ENCODE measurements at regions not wholly inside any gene's neighbourhood (a gene's known extent, or its start where the extent isn't known, plus 50 kb on each side); places are given as distances from the start of the nearest gene placed in this dataset.

DNA sequence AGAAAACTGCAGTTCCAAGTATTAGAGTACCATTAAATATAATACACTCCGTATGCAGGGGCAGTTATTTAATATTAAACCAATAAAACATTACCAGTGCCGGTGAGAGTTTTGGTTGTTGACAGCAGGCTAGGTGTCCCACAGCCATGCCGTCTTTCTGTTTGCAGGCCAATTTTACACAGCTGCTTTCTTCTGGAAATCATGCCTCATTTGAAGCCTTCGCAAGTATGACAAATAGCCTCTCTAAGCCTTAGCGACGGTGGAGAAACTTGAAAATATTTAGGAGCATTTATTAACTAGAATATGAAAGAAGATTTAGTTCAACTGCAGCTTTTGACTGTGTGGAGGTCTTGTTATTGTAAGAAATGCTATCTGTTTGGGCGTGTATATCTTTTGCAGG is 226.0 kb downstream of the BMP2 start:
- Mint-ChIP-seq H3K4me1 (ENCODE audit: low read depth) (no peaks in the 10 kb centered on the region), H3K27ac (ENCODE audit: unreplicated experiment) (no peak overlapping the region), H3K27me3 (ENCODE audit: low read depth) (peaks cover 2% of the 10 kb centered on the region)

DNA sequence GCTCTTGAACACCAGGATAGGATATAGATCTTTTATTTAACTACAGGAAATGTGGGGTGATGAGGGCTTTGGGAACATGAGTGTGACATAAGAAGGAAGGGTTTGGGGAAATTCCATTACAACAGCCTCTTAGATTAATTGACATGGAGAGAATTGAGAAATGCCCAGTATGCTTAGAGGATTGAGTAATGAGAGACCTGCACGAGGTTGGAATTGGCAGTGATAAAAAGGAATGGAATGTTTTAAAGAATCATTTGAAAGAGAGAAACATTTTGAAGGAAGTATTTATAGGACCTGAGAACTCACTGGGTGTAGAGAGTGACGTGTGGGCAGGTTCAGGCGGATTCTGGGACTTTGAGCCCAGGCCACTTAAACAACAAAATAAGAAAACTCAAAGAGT is 227.0 kb downstream of the BMP2 start:
- H3K4me3 Mint-ChIP-seq (ENCODE audit: unreplicated experiment): no peak overlapping the region
- H3K4me1 Mint-ChIP-seq (ENCODE audit: low read depth): no peaks in the 10 kb centered on the region
- no peak for DNase-seq (ENCODE audit: low spot score)
- H3K36me3 Mint-ChIP-seq (ENCODE audit: low read depth): no peaks in the 10 kb centered on the region
- H3K9me3 Mint-ChIP-seq (ENCODE audit: low read depth): peaks cover 2% of the 10 kb centered on the region
- TF ChIP-seq, protein P1, sequence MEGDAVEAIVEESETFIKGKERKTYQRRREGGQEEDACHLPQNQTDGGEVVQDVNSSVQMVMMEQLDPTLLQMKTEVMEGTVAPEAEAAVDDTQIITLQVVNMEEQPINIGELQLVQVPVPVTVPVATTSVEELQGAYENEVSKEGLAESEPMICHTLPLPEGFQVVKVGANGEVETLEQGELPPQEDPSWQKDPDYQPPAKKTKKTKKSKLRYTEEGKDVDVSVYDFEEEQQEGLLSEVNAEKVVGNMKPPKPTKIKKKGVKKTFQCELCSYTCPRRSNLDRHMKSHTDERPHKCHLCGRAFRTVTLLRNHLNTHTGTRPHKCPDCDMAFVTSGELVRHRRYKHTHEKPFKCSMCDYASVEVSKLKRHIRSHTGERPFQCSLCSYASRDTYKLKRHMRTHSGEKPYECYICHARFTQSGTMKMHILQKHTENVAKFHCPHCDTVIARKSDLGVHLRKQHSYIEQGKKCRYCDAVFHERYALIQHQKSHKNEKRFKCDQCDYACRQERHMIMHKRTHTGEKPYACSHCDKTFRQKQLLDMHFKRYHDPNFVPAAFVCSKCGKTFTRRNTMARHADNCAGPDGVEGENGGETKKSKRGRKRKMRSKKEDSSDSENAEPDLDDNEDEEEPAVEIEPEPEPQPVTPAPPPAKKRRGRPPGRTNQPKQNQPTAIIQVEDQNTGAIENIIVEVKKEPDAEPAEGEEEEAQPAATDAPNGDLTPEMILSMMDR (IDR thresholded peaks at IDR 0.05): no peak
- peaks cover 2% of the 10 kb centered on the region for H3K27me3 Mint-ChIP-seq (ENCODE audit: low read depth)
- H3K27ac Mint-ChIP-seq (ENCODE audit: unreplicated experiment): no peak overlapping the region

More for the DNA sequence above, 226.0 kb downstream of the BMP2 start:
- DNase-seq (ENCODE audit: low spot score): no peak
- H3K36me3 Mint-ChIP-seq (ENCODE audit: low read depth): no peaks in the 10 kb centered on the region
- H3K9me3 Mint-ChIP-seq (ENCODE audit: low read depth): peaks cover 2% of the 10 kb centered on the region
- TF ChIP-seq, protein P1 (IDR thresholded peaks at IDR 0.05): no peak
- no peak overlapping the region for H3K4me3 Mint-ChIP-seq (ENCODE audit: unreplicated experiment)

DNA sequence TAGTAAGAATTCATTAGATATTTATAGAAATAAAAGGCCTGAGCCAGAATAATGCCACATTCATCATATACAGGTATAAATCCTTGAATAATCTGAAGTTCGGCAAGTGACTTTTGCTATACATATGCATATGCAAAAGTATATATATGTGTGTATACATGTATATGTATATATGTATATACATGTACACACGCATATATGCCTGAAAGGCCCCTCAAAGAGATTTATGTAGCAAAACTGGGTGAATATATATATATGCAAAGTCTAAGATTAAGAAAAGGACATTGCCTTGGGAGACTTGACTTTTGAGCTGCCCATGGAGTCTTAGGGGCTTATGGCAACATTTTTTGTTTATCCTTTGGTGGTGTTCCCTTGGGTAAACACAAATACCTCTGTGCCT is 231.4 kb downstream of the BMP2 start:
- TF ChIP-seq, protein P1 (IDR thresholded peaks at IDR 0.05): no peak
- Mint-ChIP-seq H3K4me1 (ENCODE audit: low read depth) (no peaks in the 10 kb centered on the region), H3K27ac (ENCODE audit: unreplicated experiment) (no peak overlapping the region), H3K4me3 (ENCODE audit: unreplicated experiment) (no peak overlapping the region), H3K36me3 (ENCODE audit: low read depth) (no peaks in the 10 kb centered on the region), H3K27me3 (ENCODE audit: low read depth) (no peaks in the 10 kb centered on the region), H3K9me3 (ENCODE audit: low read depth) (no peaks in the 10 kb centered on the region)
- DNase-seq (ENCODE audit: low spot score): no peak

DNA sequence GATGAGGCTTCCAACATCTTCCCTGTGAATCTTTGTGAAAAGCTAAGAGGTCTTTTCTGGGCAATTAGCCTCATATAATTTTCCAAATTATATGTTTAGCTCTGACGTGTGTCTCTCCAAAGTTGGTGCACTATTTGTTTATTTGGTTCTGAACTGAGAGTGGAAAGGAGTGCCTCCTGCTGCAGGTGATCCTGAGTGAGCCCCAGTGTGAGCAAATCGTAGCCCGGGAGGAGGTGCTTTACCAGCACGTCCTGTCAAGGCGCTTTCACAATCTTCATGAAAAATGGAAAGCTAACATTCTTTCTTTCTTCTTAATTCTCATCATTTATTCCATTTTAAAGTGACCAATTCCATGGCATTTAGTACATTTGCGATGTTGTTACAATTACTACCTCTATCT is 231.9 kb downstream of the BMP2 start:
- no peaks in the 10 kb centered on the region for H3K36me3 Mint-ChIP-seq (ENCODE audit: low read depth)
- H3K4me3 Mint-ChIP-seq (ENCODE audit: unreplicated experiment): no peak overlapping the region
- H3K27ac Mint-ChIP-seq (ENCODE audit: unreplicated experiment): no peak overlapping the region
- TF ChIP-seq, protein P1 (IDR thresholded peaks at IDR 0.05): no peak
- no peak for DNase-seq (ENCODE audit: low spot score)
- H3K9me3 Mint-ChIP-seq (ENCODE audit: low read depth): no peaks in the 10 kb centered on the region
- H3K4me1 Mint-ChIP-seq (ENCODE audit: low read depth): no peaks in the 10 kb centered on the region
- H3K27me3 Mint-ChIP-seq (ENCODE audit: low read depth): no peaks in the 10 kb centered on the region

DNA sequence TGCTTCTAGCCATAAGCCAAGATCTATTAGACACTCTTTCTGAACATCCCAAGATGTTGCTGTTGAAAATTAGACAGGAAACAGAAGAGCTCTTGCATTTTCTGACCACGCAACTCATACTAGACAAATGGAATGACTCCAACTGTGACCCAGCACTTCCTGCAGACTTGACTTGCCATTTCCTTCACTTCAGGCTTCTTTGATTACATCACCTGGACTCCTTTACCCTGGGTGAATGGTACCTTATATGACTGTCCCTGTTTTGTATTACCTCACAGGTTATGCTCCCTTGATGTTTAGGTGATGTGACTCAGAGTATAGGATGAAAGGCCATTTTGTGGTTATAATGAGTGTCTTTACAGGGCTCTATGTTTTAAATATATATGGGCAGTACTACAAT is 236.1 kb downstream of the BMP2 start:
- peaks cover 2% of the 10 kb centered on the region for H3K36me3 Mint-ChIP-seq (ENCODE audit: low read depth)
- H3K4me1 Mint-ChIP-seq (ENCODE audit: low read depth): no peaks in the 10 kb centered on the region
- H3K4me3 Mint-ChIP-seq (ENCODE audit: unreplicated experiment): no peak overlapping the region
- H3K9me3 Mint-ChIP-seq (ENCODE audit: low read depth): peaks cover 21% of the 10 kb centered on the region
- H3K27ac Mint-ChIP-seq (ENCODE audit: unreplicated experiment): no peak overlapping the region
- no peaks in the 10 kb centered on the region for H3K27me3 Mint-ChIP-seq (ENCODE audit: low read depth)
- no peak for DNase-seq (ENCODE audit: low spot score)
- TF ChIP-seq, protein P1 (IDR thresholded peaks at IDR 0.05): no peak
